Globus pallidus (tissue), 1 donor: ENCODE measurements at regions not wholly inside any gene's neighbourhood (a gene's known extent, or its start where the extent isn't known, plus 50 kb on each side); places are given as distances from the start of the nearest gene placed in this dataset.

Experiments
- DNase-seq: peaks from one replicate; pipeline ENCODE4 v3.0.0-alpha.2; 2015; ENCODE audit warnings: low spot score

GRCh38 chr20:3309226-3309625, 70.2 kb upstream of the SLC4A11 start:
- no peak for DNase-seq

GRCh38 chr20:3307725-3308124, 68.7 kb upstream of the SLC4A11 start:
- no peak for DNase-seq

- DNase-seq = no peak
Observed at GRCh38 chr20:3307078-3307477, 68.1 kb upstream of the SLC4A11 start.

- no peak for DNase-seq
Observed at GRCh38 chr20:3306068-3306467, 67.1 kb upstream of the SLC4A11 start.

- DNase-seq = no peak
Observed at GRCh38 chr20:3304456-3304855, 65.5 kb upstream of the SLC4A11 start.

- no peak for DNase-seq
Observed at GRCh38 chr20:3297079-3297378, 58.0 kb upstream of the SLC4A11 start.

- DNase-seq = no peak
Observed at GRCh38 chr20:3296261-3297078, 57.5 kb upstream of the SLC4A11 start.
